K562 (cell line): ENCODE measurements at regions not wholly inside any gene's neighbourhood (a gene's known extent, or its start where the extent isn't known, plus 50 kb on each side); places are given as distances from the start of the nearest gene placed in this dataset.

Source experiments
- ATAC-seq: fragments of 200-7000 bp; cut with Tn5 transposase; 3 replicates; pipeline ENCODE4 v1.9.1; 2020; ENCODE audit warnings: moderate library complexity
- BruUV-seq: library from RNA; stranded (reverse); fragments of 400-500 nt; replicated peaks from 2 replicates; lab custom pipeline; 2021; lab: Mats Ljungman, UMichigan
- CTCF ChIA-PET: fragments of 300-600 bp; formaldehyde crosslinking; extraction: SDS; loops from one replicate; lab custom pipeline; 2021; ENCODE audit warnings: low intra/inter-chr PET ratio; lab: Yijun Ruan, JAX
- POLR2A ChIA-PET: fragments of 300-600, 350-650 bp; sonication (Branson Sonifier 250); formaldehyde crosslinking; extraction: SDS; loops from one replicate; lab custom pipeline; 2021; ENCODE audit warnings: antibody characterized with exemption, inconsistent platforms; lab: Yijun Ruan, JAX
- DNase-seq, 4 experiments: peaks; one replicate each; pipeline versions ENCODE4 v3.0.0 to v3.0.0-alpha.2; 2011 to 2018; ENCODE audit warnings: low spot score in 3 of 4, mixed read lengths in 3 of 4; ENCODE audit errors: extremely low read depth in 1 of 4
- FAIRE-seq: peaks from 2 replicates; lab custom pipeline; 2011; peaks lifted over from hg19 to GRCh38; lab: Jason Lieb, UNC
- H2AFZ ChIP-seq: 2 replicates; pipeline ENCODE4 v1.6.0; 2011; ENCODE audit warnings: low read depth, low read length, control low read depth, inconsistent platforms
- H3K27ac ChIP-seq: fragments of 200-600 bp; 3 replicates; pipeline ENCODE4 v1.8.0; 2011; ENCODE audit warnings: low read depth, mild to moderate bottlenecking, control low read depth, inconsistent platforms, low read length, moderate library complexity, mixed read lengths; ENCODE audit errors: extremely low read depth
- H3K27me3 ChIP-seq, 2 experiments: fragments of 300-600 bp in 1 of 2; 2 replicates in 1 of 2; 3 replicates in 1 of 2; pipeline versions ENCODE4 v1.6.0 to v1.8.0; 2011; ENCODE audit warnings: inconsistent platforms in 2 of 2, low read length in 2 of 2, mild to moderate bottlenecking in 1 of 2, mixed read lengths in 1 of 2, moderate library complexity in 1 of 2; ENCODE audit not compliant: control insufficient read depth in 2 of 2, insufficient read depth in 2 of 2
- H3K36me3 ChIP-seq: fragments of 300-600 bp; 3 replicates; pipeline ENCODE4 v1.8.0; 2011; ENCODE audit warnings: mild to moderate bottlenecking, low read length, inconsistent platforms; ENCODE audit not compliant: control insufficient read depth, insufficient read depth
- H3K4me1 ChIP-seq, 2 experiments: fragments of 200-600 bp in 1 of 2; replicated peaks in 1 of 2; 2 replicates in 1 of 2; 3 replicates in 1 of 2; pipeline versions ENCODE4 v1.5.1 to v1.8.0; 2011; ENCODE audit warnings: inconsistent platforms in 2 of 2, low read length in 2 of 2, mild to moderate bottlenecking in 1 of 2, mixed read lengths in 1 of 2, moderate library complexity in 1 of 2; ENCODE audit not compliant: control insufficient read depth in 2 of 2, insufficient read depth in 2 of 2
- H3K4me2 ChIP-seq: 2 replicates; pipeline ENCODE4 v1.6.1; 2011; ENCODE audit warnings: low read length, control low read depth, inconsistent platforms, mixed read lengths; ENCODE audit not compliant: insufficient read depth
- H3K4me3 ChIP-seq: fragments of 200-600 bp; sonication (generic), shearing (Covaris generic); 2 replicates; pipeline ENCODE4 v1.5.1; 2016; ENCODE audit warnings: control low read depth, inconsistent platforms
- H3K79me2 ChIP-seq: fragments of 200-600 bp; 3 replicates; pipeline ENCODE4 v1.8.0; 2011; ENCODE audit warnings: low read length, inconsistent platforms; ENCODE audit not compliant: control insufficient read depth, insufficient read depth
- H3K9ac ChIP-seq, 2 experiments: 2 replicates each; pipeline versions ENCODE4 v1.6.0 to v1.6.1; 2011; ENCODE audit warnings: low read depth in 2 of 2, low read length in 2 of 2, control low read depth in 1 of 2, inconsistent platforms in 1 of 2, mild to moderate bottlenecking in 1 of 2, mixed read lengths in 1 of 2; ENCODE audit not compliant: insufficient read depth in 1 of 2
- H3K9me1 ChIP-seq: one replicate; pipeline ENCODE4 v1.6.0; 2011; ENCODE audit warnings: inconsistent platforms, mild to moderate bottlenecking, low read length, moderate library complexity; ENCODE audit not compliant: control insufficient read depth, insufficient read depth
- H3K9me3 ChIP-seq: replicated peaks from 2 replicates; pipeline ENCODE4 v1.5.1; 2011; ENCODE audit warnings: low read depth, low read length, inconsistent platforms; ENCODE audit not compliant: control insufficient read depth, insufficient read depth
- H4K20me1 ChIP-seq: replicated peaks from 2 replicates; pipeline ENCODE4 v1.6.1; 2011; ENCODE audit warnings: low read length, inconsistent platforms, mixed read lengths; ENCODE audit not compliant: control insufficient read depth, insufficient read depth
- HDGF ChIP-seq: fragments of 450-650 bp; IDR thresholded peaks from 2 replicates; pipeline ENCODE4 v1.6.1; 2016
- PATZ1 ChIP-seq: fragments of 250-450 bp; sonication (Bioruptor Pico); IDR thresholded peaks from 2 replicates; pipeline ENCODE4 v1.5.0; 2020; ENCODE audit warnings: mild to moderate bottlenecking, borderline replicate concordance
- PKNOX1 ChIP-seq: fragments of 450-650 bp; IDR thresholded peaks from 2 replicates; pipeline ENCODE4 v1.6.1; 2016
- RBFOX2 ChIP-seq: fragments of 200-400 bp; formaldehyde crosslinking; IDR thresholded peaks from 2 replicates; pipeline ENCODE4 v1.6.1; 2017; ENCODE audit warnings: low read depth, mild to moderate bottlenecking, low read length, moderate library complexity
- ZNF436 ChIP-seq: fragments of 250-450, 450-650 bp; sonication (Bioruptor Pico); formaldehyde crosslinking; IDR thresholded peaks from 2 replicates; pipeline ENCODE4 v1.7.0; 2020; ENCODE audit warnings: mild to moderate bottlenecking
- WGBS: fragments of 100-300 bp; shearing (Covaris generic); methylation state at CpG from one replicate; pipeline ENCODE4 v1.1.6; 2016; ENCODE audit warnings: low coverage, mixed read lengths; ENCODE audit not compliant: insufficient coverage; ENCODE audit errors: missing lambda C conversion rate; 5-methylcytosine and 5-hydroxymethylcytosine counted together
- in situ Hi-C: fragments of 300-500 bp; cut with MboI; formaldehyde crosslinking; loops from 4 replicates; pipeline ENCODE4 v1.15.0; 2018; ENCODE audit warnings: inconsistent platforms, mixed read lengths
- intact Hi-C: fragments of 100-400 bp; cut with micrococcal nuclease; formaldehyde crosslinking; loops from 2 replicates; pipeline ENCODE4 v1.14.2; 2022

- Histone ChIP-seq H3K4me2 (peak overlapping the region; percentile 72; the same call in 1 of the 2 replicates), H3K9me3 (no peaks in the 10 kb centered on the region), H4K20me1 (no peaks in the 10 kb centered on the region), H3K9me1 (no peaks in the 10 kb centered on the region), H2AFZ (peak overlapping the region; percentile 91), H3K79me2 (no peaks in the 10 kb centered on the region), H3K4me1 (peaks cover 2 to 29% of the 10 kb centered on the region in 2 experiments; a peak in 4 of 5 replicates), H3K36me3 (no peaks in the 10 kb centered on the region), H3K4me3 (no peak overlapping the region), H3K27ac (peak overlapping the region; percentile 71; the same call in 2 of the 3 replicates), H3K9ac (peak overlapping the region; percentile 51 to 56; a peak in 2 of 4 replicates), H3K27me3 (no peaks in the 10 kb centered on the region)
- intact Hi-C loops = no loop called here
- FAIRE-seq (no peak), ATAC-seq (no peak), DNase-seq (no peak)
- in situ Hi-C loops = no loop called here
- CTCF ChIA-PET = no interaction called here
- 66% methylated on average over 5 of the region's 5 CpGs for WGBS
- POLR2A ChIA-PET = interaction anchor here (0.8 kb wide), 1 partner anchor 16 kb away, joined by 5 read pairs; no protein-coding TSS in a partner anchor
- TF ChIP-seq HDGF = no peak
- TF ChIP-seq RBFOX2 = no peak
- no peak for TF ChIP-seq PATZ1 (CRISPR knock-in tag)
- TF ChIP-seq ZNF436 = no peak
- TF ChIP-seq PKNOX1 = peak; percentile 25; the same call in 1 of the 2 replicates
- BruUV-seq = no TSS peak
Measured at GRCh38 chr12:116354534-116354933, 77.0 kb upstream of the MED13L start.
